ENCODE measurements at regions not wholly inside any gene's neighbourhood (a gene's known extent, or its start where the extent isn't known, plus 50 kb on each side); places are given as distances from the start of the nearest gene placed in this dataset.

GRCh38 chr2:89845532-89845931 is 1154.1 kb downstream of the RPIA start:
- ATAC-seq (no peak), DNase-seq (no peak)
- H3K27me3 ChIP-seq (ENCODE audit: control insufficient read depth in 2 of 2, insufficient read depth in 2 of 2, low read length in 2 of 2): no peaks in the 10 kb centered on the region
- H3K36me3 ChIP-seq (ENCODE audit: control insufficient read depth in 2 of 3, insufficient read depth in 3 of 3, low read length in 3 of 3): no peaks in the 10 kb centered on the region
- Mint-ChIP-seq H3K27ac (no peak overlapping the region), H3K4me1 (no peaks in the 10 kb centered on the region), H3K4me3 (no peak overlapping the region), H3K36me3 (peaks cover 2 to 6% (median 4%) of the 10 kb centered on the region in 5 donors), H3K27me3 (peaks cover 0 to 20% (median 15%) of the 10 kb centered on the region in 5 donors), H3K9me3 (peaks cover 0 to 20% (median 7%) of the 10 kb centered on the region in 11 donors)
- POLR2A ChIA-PET: no interaction called here
- H3K4me3 ChIP-seq (ENCODE audit: low read length): no peak overlapping the region
- intact Hi-C loops (cut with micrococcal nuclease): no loop called here
- CTCF ChIA-PET: no interaction called here
- H3K27ac ChIP-seq (ENCODE audit: low read depth, low read length): no peak overlapping the region
- H3K9me3 ChIP-seq (ENCODE audit: control insufficient read depth in 2 of 3, low read length in 3 of 3): peaks cover 0 to 9% (median 0%) of the 10 kb centered on the region in 3 experiments
- no peaks in the 10 kb centered on the region for H3K4me1 ChIP-seq (ENCODE audit: control insufficient read depth in 2 of 2, insufficient read depth in 2 of 2, low read length in 2 of 2)

GRCh38 chr2:89848114-89848513 is 1156.6 kb downstream of the RPIA start:
- peaks cover 0 to 4% (median 0%) of the 10 kb centered on the region in 3 experiments for H3K9me3 ChIP-seq (ENCODE audit: control insufficient read depth in 2 of 3, low read length in 3 of 3)
- H3K4me3 ChIP-seq (ENCODE audit: low read length): no peak overlapping the region
- ChIA-PET CTCF (no interaction called here), POLR2A (no interaction called here)
- Mint-ChIP-seq H3K27ac (no peak overlapping the region), H3K36me3 (no peaks in the 10 kb centered on the region), H3K27me3 (peaks cover 0 to 28% (median 15%) of the 10 kb centered on the region in 5 donors), H3K9me3 (peaks cover 0 to 15% (median 0%) of the 10 kb centered on the region in 11 donors), H3K4me3 (no peak overlapping the region), H3K4me1 (no peaks in the 10 kb centered on the region)
- H3K27ac ChIP-seq (ENCODE audit: low read depth, low read length): no peak overlapping the region
- no peaks in the 10 kb centered on the region for H3K36me3 ChIP-seq (ENCODE audit: control insufficient read depth in 2 of 3, insufficient read depth in 3 of 3, low read length in 3 of 3)
- H3K4me1 ChIP-seq (ENCODE audit: control insufficient read depth in 2 of 2, insufficient read depth in 2 of 2, low read length in 2 of 2): no peaks in the 10 kb centered on the region
- no peaks in the 10 kb centered on the region for H3K27me3 ChIP-seq (ENCODE audit: control insufficient read depth in 2 of 2, insufficient read depth in 2 of 2, low read length in 2 of 2)
- DNase-seq (no peak), ATAC-seq (no peak)
- intact Hi-C loops (cut with micrococcal nuclease): no loop called here

GRCh38 chr2:89848763-89849368 is 1157.4 kb downstream of the RPIA start:
- CTCF ChIA-PET: no interaction called here

GRCh38 chr2:89849731-89850130 is 1158.3 kb downstream of the RPIA start:
- POLR2A ChIA-PET: no interaction called here

More at GRCh38 chr2:89848763-89849368, 1157.4 kb downstream of the RPIA start:
- Histone ChIP-seq H3K4me3 (ENCODE audit: low read length) (no peak overlapping the region), H3K9me3 (ENCODE audit: control insufficient read depth in 2 of 3, low read length in 3 of 3) (peaks cover 0 to 4% (median 0%) of the 10 kb centered on the region in 3 experiments), H3K4me1 (ENCODE audit: control insufficient read depth in 2 of 2, insufficient read depth in 2 of 2, low read length in 2 of 2) (no peaks in the 10 kb centered on the region), H3K27me3 (ENCODE audit: control insufficient read depth in 2 of 2, insufficient read depth in 2 of 2, low read length in 2 of 2) (no peaks in the 10 kb centered on the region), H3K27ac (ENCODE audit: low read depth, low read length) (no peak overlapping the region), H3K36me3 (ENCODE audit: control insufficient read depth in 2 of 3, insufficient read depth in 3 of 3, low read length in 3 of 3) (no peaks in the 10 kb centered on the region)
- POLR2A ChIA-PET: no interaction called here
- H3K4me1 Mint-ChIP-seq: no peaks in the 10 kb centered on the region
- DNase-seq (no peak), ATAC-seq (no peak)
- H3K27ac Mint-ChIP-seq: no peak overlapping the region
- peaks cover 0 to 15% (median 0%) of the 10 kb centered on the region in 11 donors for H3K9me3 Mint-ChIP-seq
- no peaks in the 10 kb centered on the region for H3K36me3 Mint-ChIP-seq
- H3K4me3 Mint-ChIP-seq: no peak overlapping the region
- H3K27me3 Mint-ChIP-seq: peaks cover 0 to 28% (median 15%) of the 10 kb centered on the region in 5 donors
- intact Hi-C loops (cut with micrococcal nuclease): no loop called here

GRCh38 chr2:89850481-89850880 is 1159.0 kb downstream of the RPIA start:
- intact Hi-C loops (cut with micrococcal nuclease): no loop called here
- H3K4me1 ChIP-seq (ENCODE audit: control insufficient read depth in 2 of 2, insufficient read depth in 2 of 2, low read length in 2 of 2): no peaks in the 10 kb centered on the region
- no peaks in the 10 kb centered on the region for H3K36me3 Mint-ChIP-seq
- no peak overlapping the region for H3K4me3 ChIP-seq (ENCODE audit: low read length)
- POLR2A ChIA-PET: no interaction called here
- H3K27me3 Mint-ChIP-seq: peaks cover 0 to 26% (median 15%) of the 10 kb centered on the region in 5 donors
- peaks cover 0 to 4% (median 0%) of the 10 kb centered on the region in 3 experiments for H3K9me3 ChIP-seq (ENCODE audit: control insufficient read depth in 2 of 3, low read length in 3 of 3)
- H3K9me3 Mint-ChIP-seq: peaks cover 0 to 12% (median 0%) of the 10 kb centered on the region in 11 donors
- no peak overlapping the region for H3K4me3 Mint-ChIP-seq
- CTCF ChIA-PET: no interaction called here
- H3K27me3 ChIP-seq (ENCODE audit: control insufficient read depth in 2 of 2, insufficient read depth in 2 of 2, low read length in 2 of 2): no peaks in the 10 kb centered on the region
- DNase-seq: no peak
- no peak overlapping the region for H3K27ac ChIP-seq (ENCODE audit: low read depth, low read length)
- H3K4me1 Mint-ChIP-seq: no peaks in the 10 kb centered on the region
- H3K27ac Mint-ChIP-seq: no peak overlapping the region
- no peaks in the 10 kb centered on the region for H3K36me3 ChIP-seq (ENCODE audit: control insufficient read depth in 2 of 3, insufficient read depth in 3 of 3, low read length in 3 of 3)
- ATAC-seq: no peak

More at GRCh38 chr2:89849731-89850130, 1158.3 kb downstream of the RPIA start:
- no peak overlapping the region for H3K4me3 ChIP-seq (ENCODE audit: low read length)
- no peak overlapping the region for H3K4me3 Mint-ChIP-seq
- H3K4me1 ChIP-seq (ENCODE audit: control insufficient read depth in 2 of 2, insufficient read depth in 2 of 2, low read length in 2 of 2): no peaks in the 10 kb centered on the region
- no peak overlapping the region for H3K27ac ChIP-seq (ENCODE audit: low read depth, low read length)
- no peaks in the 10 kb centered on the region for H3K36me3 Mint-ChIP-seq
- CTCF ChIA-PET: no interaction called here
- DNase-seq (no peak), ATAC-seq (no peak)
- no peaks in the 10 kb centered on the region for H3K36me3 ChIP-seq (ENCODE audit: control insufficient read depth in 2 of 3, insufficient read depth in 3 of 3, low read length in 3 of 3)
- H3K27me3 Mint-ChIP-seq: peaks cover 0 to 28% (median 15%) of the 10 kb centered on the region in 5 donors
- intact Hi-C loops (cut with micrococcal nuclease): no loop called here
- no peak overlapping the region for H3K27ac Mint-ChIP-seq
- H3K27me3 ChIP-seq (ENCODE audit: control insufficient read depth in 2 of 2, insufficient read depth in 2 of 2, low read length in 2 of 2): no peaks in the 10 kb centered on the region
- H3K4me1 Mint-ChIP-seq: no peaks in the 10 kb centered on the region
- H3K9me3 ChIP-seq (ENCODE audit: control insufficient read depth in 2 of 3, low read length in 3 of 3): peaks cover 0 to 4% (median 0%) of the 10 kb centered on the region in 3 experiments
- H3K9me3 Mint-ChIP-seq: peaks cover 0 to 13% (median 0%) of the 10 kb centered on the region in 11 donors

GRCh38 chr2:89850881-89851582 is 1159.6 kb downstream of the RPIA start:
- no peak overlapping the region for H3K27ac ChIP-seq (ENCODE audit: low read depth, low read length)
- no peaks in the 10 kb centered on the region for H3K36me3 Mint-ChIP-seq
- CTCF ChIA-PET: no interaction called here
- H3K4me1 ChIP-seq (ENCODE audit: control insufficient read depth in 2 of 2, insufficient read depth in 2 of 2, low read length in 2 of 2): no peaks in the 10 kb centered on the region
- peaks cover 0 to 7% (median 0%) of the 10 kb centered on the region in 11 donors for H3K9me3 Mint-ChIP-seq
- H3K36me3 ChIP-seq (ENCODE audit: control insufficient read depth in 2 of 3, insufficient read depth in 3 of 3, low read length in 3 of 3): no peaks in the 10 kb centered on the region
- H3K27me3 Mint-ChIP-seq: peaks cover 0 to 25% (median 15%) of the 10 kb centered on the region in 5 donors
- no peak overlapping the region for H3K27ac Mint-ChIP-seq
- H3K9me3 ChIP-seq (ENCODE audit: control insufficient read depth in 2 of 3, low read length in 3 of 3): peaks cover 0 to 4% (median 0%) of the 10 kb centered on the region in 3 experiments
- intact Hi-C loops (cut with micrococcal nuclease): no loop called here
- H3K4me3 Mint-ChIP-seq: no peak overlapping the region
- DNase-seq (no peak), ATAC-seq (peak; percentile 23)
- no peak overlapping the region for H3K4me3 ChIP-seq (ENCODE audit: low read length)
- no peaks in the 10 kb centered on the region for H3K27me3 ChIP-seq (ENCODE audit: control insufficient read depth in 2 of 2, insufficient read depth in 2 of 2, low read length in 2 of 2)
- H3K4me1 Mint-ChIP-seq: no peaks in the 10 kb centered on the region
- POLR2A ChIA-PET: no interaction called here

GRCh38 chr2:89851583-89851905 is 1160.1 kb downstream of the RPIA start:
- H3K9me3 Mint-ChIP-seq: peaks cover 0 to 7% (median 0%) of the 10 kb centered on the region in 11 donors
- H3K9me3 ChIP-seq (ENCODE audit: control insufficient read depth in 2 of 3, low read length in 3 of 3): peaks cover 0 to 4% (median 0%) of the 10 kb centered on the region in 3 experiments
- CTCF ChIA-PET: no interaction called here

More at GRCh38 chr2:89851583-89851905, 1160.1 kb downstream of the RPIA start:
- no peak overlapping the region for H3K4me3 Mint-ChIP-seq
- no peak for DNase-seq
- peaks cover 0 to 25% (median 15%) of the 10 kb centered on the region in 5 donors for H3K27me3 Mint-ChIP-seq
- intact Hi-C loops (cut with micrococcal nuclease): no loop called here
- no peaks in the 10 kb centered on the region for H3K4me1 ChIP-seq (ENCODE audit: control insufficient read depth in 2 of 2, insufficient read depth in 2 of 2, low read length in 2 of 2)
- H3K36me3 ChIP-seq (ENCODE audit: control insufficient read depth in 2 of 3, insufficient read depth in 3 of 3, low read length in 3 of 3): no peaks in the 10 kb centered on the region
- POLR2A ChIA-PET: no interaction called here
- no peak overlapping the region for H3K27ac Mint-ChIP-seq
- no peak overlapping the region for H3K27ac ChIP-seq (ENCODE audit: low read depth, low read length)
- no peaks in the 10 kb centered on the region for H3K4me1 Mint-ChIP-seq
- no peak for ATAC-seq
- H3K4me3 ChIP-seq (ENCODE audit: low read length): no peak overlapping the region
- H3K36me3 Mint-ChIP-seq: no peaks in the 10 kb centered on the region
- no peaks in the 10 kb centered on the region for H3K27me3 ChIP-seq (ENCODE audit: control insufficient read depth in 2 of 2, insufficient read depth in 2 of 2, low read length in 2 of 2)
